SK-N-SH treated with all-trans-retinoic acid at 6 μM for 48 hours (cell line): ENCODE measurements at regions not wholly inside any gene's neighbourhood (a gene's known extent, or its start where the extent isn't known, plus 50 kb on each side); places are given as distances from the start of the nearest gene placed in this dataset.

Experiments used
- TCF4 ChIP-seq: fragments of 250-450 bp; sonication (Bioruptor Pico); IDR thresholded peaks from 2 replicates; pipeline ENCODE4 v1.8.0; 2021; ENCODE audit warnings: mild to moderate bottlenecking, moderate library complexity, borderline replicate concordance
- TOX ChIP-seq: fragments of 250-450 bp; sonication (Bioruptor Pico); IDR thresholded peaks from 2 replicates; pipeline ENCODE4 v1.8.0; 2021; ENCODE audit warnings: mild to moderate bottlenecking, moderate library complexity, borderline replicate concordance
- ZNF565 ChIP-seq: fragments of 450-650 bp; formaldehyde crosslinking; conservative IDR thresholded peaks from 2 replicates; pipeline ENCODE4 v1.5.0; 2020; ENCODE audit warnings: low read depth, mild to moderate bottlenecking, moderate library complexity
- TF ChIP-seq, protein P1 (sequence below): fragments of 250-450 bp; sonication (Bioruptor Pico); IDR thresholded peaks from 2 replicates; pipeline ENCODE4 v1.8.0; 2020; ENCODE audit warnings: mild to moderate bottlenecking, moderate library complexity, borderline replicate concordance
- TF ChIP-seq, protein P2 (sequence below): fragments of 250-450 bp; sonication (Bioruptor Pico); IDR thresholded peaks from 2 replicates; pipeline ENCODE4 v1.8.0; 2021; ENCODE audit warnings: low read depth, mild to moderate bottlenecking, moderate library complexity, borderline replicate concordance
- TF ChIP-seq, protein P3 (sequence below): fragments of 250-450 bp; sonication (Bioruptor Pico); IDR thresholded peaks from 2 replicates; pipeline ENCODE4 v1.5.1; 2021; ENCODE audit warnings: mild to moderate bottlenecking, moderate library complexity

DNA sequence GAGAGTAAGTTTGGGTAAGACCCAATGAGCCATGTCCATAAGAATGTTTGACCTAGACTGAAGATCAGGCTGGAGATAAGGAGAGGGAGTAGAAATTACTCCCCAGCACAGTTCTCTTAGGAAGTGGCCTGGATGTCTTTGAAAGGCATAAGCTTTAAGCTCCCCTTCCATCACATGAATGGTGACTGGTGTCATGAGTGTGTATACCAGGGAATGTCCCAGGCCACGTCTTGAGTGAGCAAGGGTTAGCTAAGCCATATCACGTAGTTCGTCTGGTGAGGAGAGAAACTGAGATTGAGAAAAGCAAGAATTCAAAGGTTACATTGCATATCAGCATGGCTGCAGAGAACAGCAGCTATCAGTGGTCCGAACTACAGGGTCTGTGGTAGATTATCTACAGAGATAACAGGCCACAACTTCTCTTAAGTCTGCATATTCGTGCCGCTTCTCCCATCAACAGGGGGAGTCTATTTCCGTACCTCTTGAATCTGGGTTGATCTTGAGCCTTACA lies 60.1 kb upstream of the BMP2 start:
- TF ChIP-seq, protein P1, sequence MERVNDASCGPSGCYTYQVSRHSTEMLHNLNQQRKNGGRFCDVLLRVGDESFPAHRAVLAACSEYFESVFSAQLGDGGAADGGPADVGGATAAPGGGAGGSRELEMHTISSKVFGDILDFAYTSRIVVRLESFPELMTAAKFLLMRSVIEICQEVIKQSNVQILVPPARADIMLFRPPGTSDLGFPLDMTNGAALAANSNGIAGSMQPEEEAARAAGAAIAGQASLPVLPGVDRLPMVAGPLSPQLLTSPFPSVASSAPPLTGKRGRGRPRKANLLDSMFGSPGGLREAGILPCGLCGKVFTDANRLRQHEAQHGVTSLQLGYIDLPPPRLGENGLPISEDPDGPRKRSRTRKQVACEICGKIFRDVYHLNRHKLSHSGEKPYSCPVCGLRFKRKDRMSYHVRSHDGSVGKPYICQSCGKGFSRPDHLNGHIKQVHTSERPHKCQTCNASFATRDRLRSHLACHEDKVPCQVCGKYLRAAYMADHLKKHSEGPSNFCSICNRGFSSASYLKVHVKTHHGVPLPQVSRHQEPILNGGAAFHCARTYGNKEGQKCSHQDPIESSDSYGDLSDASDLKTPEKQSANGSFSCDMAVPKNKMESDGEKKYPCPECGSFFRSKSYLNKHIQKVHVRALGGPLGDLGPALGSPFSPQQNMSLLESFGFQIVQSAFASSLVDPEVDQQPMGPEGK (CRISPR knock-in tag), result no peak
- TF ChIP-seq TCF4 (CRISPR knock-in tag) (no peak), ZNF565 (CRISPR knock-in tag) (no peak), TOX (CRISPR knock-in tag) (no peak)
- TF ChIP-seq, protein P2, sequence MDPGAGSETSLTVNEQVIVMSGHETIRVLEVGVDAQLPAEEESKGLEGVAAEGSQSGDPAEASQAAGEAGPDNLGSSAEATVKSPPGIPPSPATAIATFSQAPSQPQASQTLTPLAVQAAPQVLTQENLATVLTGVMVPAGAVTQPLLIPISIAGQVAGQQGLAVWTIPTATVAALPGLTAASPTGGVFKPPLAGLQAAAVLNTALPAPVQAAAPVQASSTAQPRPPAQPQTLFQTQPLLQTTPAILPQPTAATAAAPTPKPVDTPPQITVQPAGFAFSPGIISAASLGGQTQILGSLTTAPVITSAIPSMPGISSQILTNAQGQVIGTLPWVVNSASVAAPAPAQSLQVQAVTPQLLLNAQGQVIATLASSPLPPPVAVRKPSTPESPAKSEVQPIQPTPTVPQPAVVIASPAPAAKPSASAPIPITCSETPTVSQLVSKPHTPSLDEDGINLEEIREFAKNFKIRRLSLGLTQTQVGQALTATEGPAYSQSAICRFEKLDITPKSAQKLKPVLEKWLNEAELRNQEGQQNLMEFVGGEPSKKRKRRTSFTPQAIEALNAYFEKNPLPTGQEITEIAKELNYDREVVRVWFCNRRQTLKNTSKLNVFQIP (CRISPR knock-in tag), result no peak
- TF ChIP-seq, protein P3, sequence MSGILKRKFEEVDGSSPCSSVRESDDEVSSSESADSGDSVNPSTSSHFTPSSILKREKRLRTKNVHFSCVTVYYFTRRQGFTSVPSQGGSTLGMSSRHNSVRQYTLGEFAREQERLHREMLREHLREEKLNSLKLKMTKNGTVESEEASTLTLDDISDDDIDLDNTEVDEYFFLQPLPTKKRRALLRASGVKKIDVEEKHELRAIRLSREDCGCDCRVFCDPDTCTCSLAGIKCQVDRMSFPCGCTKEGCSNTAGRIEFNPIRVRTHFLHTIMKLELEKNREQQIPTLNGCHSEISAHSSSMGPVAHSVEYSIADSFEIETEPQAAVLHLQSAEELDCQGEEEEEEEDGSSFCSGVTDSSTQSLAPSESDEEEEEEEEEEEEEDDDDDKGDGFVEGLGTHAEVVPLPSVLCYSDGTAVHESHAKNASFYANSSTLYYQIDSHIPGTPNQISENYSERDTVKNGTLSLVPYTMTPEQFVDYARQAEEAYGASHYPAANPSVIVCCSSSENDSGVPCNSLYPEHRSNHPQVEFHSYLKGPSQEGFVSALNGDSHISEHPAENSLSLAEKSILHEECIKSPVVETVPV (CRISPR knock-in tag), result no peak
